Kidney (tissue), 13 donors: ENCODE measurements at regions not wholly inside any gene's neighbourhood (a gene's known extent, or its start where the extent isn't known, plus 50 kb on each side); places are given as distances from the start of the nearest gene placed in this dataset.

Source experiments
- DNase-seq, 5 donors: peaks; one replicate each; pipeline ENCODE4 v3.0.0-alpha.2; 2013 to 2020
- FAIRE-seq: peaks from 2 replicates; lab custom pipeline; 2012; peaks lifted over from hg19 to GRCh38; lab: Jason Lieb, UNC
- H3K27ac ChIP-seq, 2 donors: one replicate each; pipeline ENCODE4 v1.7.0; 2013; ENCODE audit warnings: low read depth in 2 of 2, low read length in 2 of 2, inconsistent platforms in 1 of 2
- H3K27me3 ChIP-seq: one replicate; pipeline ENCODE4 v1.7.1; 2013; ENCODE audit warnings: low read length, inconsistent platforms; ENCODE audit not compliant: control insufficient read depth, insufficient read depth
- H3K36me3 ChIP-seq, 3 donors: one replicate each; pipeline versions ENCODE4 v1.7.0 to v1.7.1; 2013; ENCODE audit warnings: low read length in 3 of 3, control low read depth in 1 of 3, inconsistent platforms in 1 of 3; ENCODE audit not compliant: insufficient read depth in 3 of 3, control insufficient read depth in 2 of 3
- H3K4me1 ChIP-seq, 3 donors: one replicate each; pipeline versions ENCODE4 v1.7.0 to v1.7.1; 2013; ENCODE audit warnings: low read length in 3 of 3, inconsistent platforms in 1 of 3, low read depth in 1 of 3; ENCODE audit not compliant: control insufficient read depth in 2 of 3, insufficient read depth in 2 of 3
- H3K4me3 ChIP-seq, 3 donors: one replicate each; pipeline versions ENCODE4 v1.7.0 to v1.8.1; 2013; ENCODE audit warnings: low read length in 3 of 3, control low read depth in 1 of 3, inconsistent platforms in 1 of 3
- H3K9ac ChIP-seq, 3 donors: one replicate each; pipeline versions ENCODE4 v1.7.0 to v1.7.1; 2013; ENCODE audit warnings: low read length in 3 of 3, control low read depth in 1 of 3, inconsistent platforms in 1 of 3
- H3K9me3 ChIP-seq, 3 donors: one replicate each; pipeline versions ENCODE4 v1.7.0 to v1.7.1; 2013; ENCODE audit warnings: low read length in 3 of 3, control low read depth in 1 of 3, inconsistent platforms in 1 of 3; ENCODE audit not compliant: control insufficient read depth in 2 of 3, insufficient read depth in 1 of 3
- intact Hi-C: fragments of 100-400 bp; cut with DNase I; formaldehyde crosslinking; loops from one replicate; pipeline ENCODE4 v1.11.1; 2022
- TF ChIP-seq, protein P1 (sequence below): IDR thresholded peaks from 3 replicates; pipeline ENCODE4 v1.5.1; 2012; ENCODE audit warnings: mild to moderate bottlenecking, moderate library complexity, borderline replicate concordance; ENCODE audit not compliant: insufficient read depth; ENCODE audit errors: extremely low read depth
- donor health status: control.
- donor health status: control.
- donor health status: control.
- donor health status: control.
- donor health status: control.
- donor health status: DM: yes; HTN: yes; CAD: no.
- donor health status: Normal renal cell carcinoma (clear cell type).

DNA sequence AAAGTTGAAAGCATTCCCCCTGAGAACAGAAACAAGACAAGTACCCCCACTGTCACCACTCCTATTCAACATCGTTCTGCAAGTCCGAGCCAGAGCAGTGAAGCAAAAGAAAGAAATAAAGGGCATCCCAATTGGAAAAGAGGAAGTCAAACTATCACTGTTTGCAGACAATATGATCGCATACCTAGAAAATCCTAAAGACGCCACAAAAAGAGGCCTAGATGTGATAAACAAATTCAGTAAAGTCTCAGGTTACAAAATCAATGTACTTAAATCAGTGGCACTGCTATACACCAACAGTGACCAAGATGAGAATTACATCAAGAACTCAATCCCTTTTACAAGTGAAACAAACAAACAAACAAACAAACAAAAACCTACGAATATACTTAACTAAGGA lies 87.7 kb upstream of the COCH start:
- H3K9ac ChIP-seq = no peak overlapping the region
- TF ChIP-seq, protein P1, sequence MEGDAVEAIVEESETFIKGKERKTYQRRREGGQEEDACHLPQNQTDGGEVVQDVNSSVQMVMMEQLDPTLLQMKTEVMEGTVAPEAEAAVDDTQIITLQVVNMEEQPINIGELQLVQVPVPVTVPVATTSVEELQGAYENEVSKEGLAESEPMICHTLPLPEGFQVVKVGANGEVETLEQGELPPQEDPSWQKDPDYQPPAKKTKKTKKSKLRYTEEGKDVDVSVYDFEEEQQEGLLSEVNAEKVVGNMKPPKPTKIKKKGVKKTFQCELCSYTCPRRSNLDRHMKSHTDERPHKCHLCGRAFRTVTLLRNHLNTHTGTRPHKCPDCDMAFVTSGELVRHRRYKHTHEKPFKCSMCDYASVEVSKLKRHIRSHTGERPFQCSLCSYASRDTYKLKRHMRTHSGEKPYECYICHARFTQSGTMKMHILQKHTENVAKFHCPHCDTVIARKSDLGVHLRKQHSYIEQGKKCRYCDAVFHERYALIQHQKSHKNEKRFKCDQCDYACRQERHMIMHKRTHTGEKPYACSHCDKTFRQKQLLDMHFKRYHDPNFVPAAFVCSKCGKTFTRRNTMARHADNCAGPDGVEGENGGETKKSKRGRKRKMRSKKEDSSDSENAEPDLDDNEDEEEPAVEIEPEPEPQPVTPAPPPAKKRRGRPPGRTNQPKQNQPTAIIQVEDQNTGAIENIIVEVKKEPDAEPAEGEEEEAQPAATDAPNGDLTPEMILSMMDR = no peak
- no peaks in the 10 kb centered on the region for H3K9me3 ChIP-seq
- DNase-seq (no peak), FAIRE-seq (no peak)
- intact Hi-C loops = no loop called here
- H3K4me3 ChIP-seq = no peak overlapping the region
- H3K36me3 ChIP-seq = no peaks in the 10 kb centered on the region
- no peaks in the 10 kb centered on the region for H3K4me1 ChIP-seq
- H3K27ac ChIP-seq = no peak overlapping the region
- H3K27me3 ChIP-seq = no peaks in the 10 kb centered on the region

DNA sequence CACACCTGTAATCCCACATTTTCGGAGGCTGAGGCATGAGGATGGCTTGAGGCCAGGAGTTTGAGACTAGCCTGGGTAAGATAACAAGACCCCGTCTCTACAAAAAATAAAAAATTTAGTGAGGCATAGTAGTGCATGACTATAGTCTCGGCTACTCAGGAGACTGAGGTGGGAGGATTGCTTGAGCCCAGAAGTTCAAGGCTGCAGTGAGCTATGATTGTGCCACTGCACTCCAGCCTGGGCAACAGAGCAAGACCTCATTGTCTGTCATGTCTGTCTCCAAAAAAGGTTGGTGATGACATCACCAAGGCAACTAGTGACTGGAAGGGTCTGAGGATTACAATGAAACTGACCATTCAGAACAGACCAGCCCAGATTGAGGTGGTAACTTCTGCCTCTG lies 83.5 kb upstream of the COCH start:
- Histone ChIP-seq H3K27me3 (no peaks in the 10 kb centered on the region), H3K4me1 (peaks cover 0 to 8% (median 0%) of the 10 kb centered on the region in 3 donors), H3K9ac (no peak overlapping the region), H3K4me3 (no peak overlapping the region), H3K9me3 (peaks cover 1 to 15% (median 4%) of the 10 kb centered on the region in 3 donors), H3K27ac (no peak overlapping the region), H3K36me3 (no peaks in the 10 kb centered on the region)
- TF ChIP-seq, protein P1 = no peak
- DNase-seq (no peak), FAIRE-seq (no peak)
- intact Hi-C loops = no loop called here

DNA sequence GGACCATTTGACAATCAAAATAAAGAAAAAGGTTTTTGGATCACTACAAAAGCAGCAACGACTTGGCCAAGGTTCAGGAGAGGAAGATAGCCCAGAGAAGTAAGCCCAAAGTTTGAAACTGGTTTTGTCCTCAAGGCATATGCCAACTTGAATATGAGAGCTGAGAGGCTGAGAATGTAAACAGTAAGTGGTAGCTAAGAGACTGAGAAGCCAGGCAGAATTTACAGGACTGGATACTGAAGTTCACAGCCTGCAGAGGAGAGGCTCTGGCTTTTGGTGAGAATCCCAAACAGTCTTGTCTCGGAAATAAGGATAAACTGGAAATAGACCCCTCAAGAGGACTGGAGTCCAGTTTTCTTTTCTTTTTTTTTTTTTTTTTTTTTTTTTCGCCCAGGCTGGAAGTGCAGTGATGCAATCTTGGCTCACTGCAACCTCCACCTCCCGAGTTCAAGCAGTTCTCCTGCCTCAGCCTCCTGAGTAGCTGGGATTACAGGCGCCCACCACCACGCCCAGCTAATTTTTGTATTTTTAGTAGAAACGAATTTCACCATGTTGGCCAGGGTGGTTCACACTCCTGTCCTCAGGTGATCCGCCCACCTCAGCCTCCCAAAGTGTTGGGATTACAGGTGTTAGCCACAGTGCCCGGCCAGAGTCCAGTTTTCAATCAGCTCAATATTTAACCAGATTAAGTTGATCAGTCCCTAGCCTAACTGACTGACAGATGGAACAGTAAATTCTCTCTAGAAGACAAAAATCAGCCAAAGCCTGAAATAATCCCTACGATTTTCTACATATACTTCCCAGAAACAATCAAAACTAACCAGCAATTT lies 82.6 kb upstream of the COCH start:
- FAIRE-seq (no peak), DNase-seq (no peak)
- Histone ChIP-seq H3K4me1 (peaks cover 0 to 8% (median 0%) of the 10 kb centered on the region in 3 donors), H3K9me3 (peaks cover 1 to 15% (median 4%) of the 10 kb centered on the region in 3 donors), H3K27me3 (no peaks in the 10 kb centered on the region), H3K4me3 (no peak overlapping the region), H3K27ac (no peak overlapping the region), H3K36me3 (no peaks in the 10 kb centered on the region), H3K9ac (no peak overlapping the region)
- TF ChIP-seq, protein P1 = no peak
- intact Hi-C loops = no loop called here
